Neuronal stem cell (in vitro differentiated cells): ENCODE measurements at regions not wholly inside any gene's neighbourhood (a gene's known extent, or its start where the extent isn't known, plus 50 kb on each side); places are given as distances from the start of the nearest gene placed in this dataset.

Source experiments
- DNase-seq: peaks from one replicate; pipeline ENCODE4 v3.0.0-alpha.2; 2013; ENCODE audit warnings: low spot score
- H2AFZ ChIP-seq: one replicate; pipeline ENCODE4 v1.6.1; 2013; ENCODE audit warnings: mild to moderate bottlenecking, low read length, inconsistent platforms
- H2AK5ac ChIP-seq: 2 replicates; pipeline ENCODE4 v1.6.1; 2013; ENCODE audit warnings: low read depth, mild to moderate bottlenecking, inconsistent platforms, low read length, moderate library complexity, mixed read lengths
- H2BK120ac ChIP-seq: 2 replicates; pipeline ENCODE4 v1.6.1; 2013; ENCODE audit warnings: low read depth, mild to moderate bottlenecking, inconsistent platforms, low read length, moderate library complexity, mixed read lengths
- H2BK12ac ChIP-seq: one replicate; pipeline ENCODE4 v1.6.1; 2013; ENCODE audit warnings: low read length, inconsistent platforms
- H2BK15ac ChIP-seq: 2 replicates; pipeline ENCODE4 v1.6.1; 2013; ENCODE audit warnings: mild to moderate bottlenecking, low read length, inconsistent platforms, mixed read lengths
- H2BK5ac ChIP-seq: one replicate; pipeline ENCODE4 v1.6.1; 2013; ENCODE audit warnings: inconsistent platforms, mild to moderate bottlenecking, low read length, moderate library complexity
- H3K14ac ChIP-seq: one replicate; pipeline ENCODE4 v1.6.1; 2013; ENCODE audit warnings: low read length, inconsistent platforms
- H3K18ac ChIP-seq: 2 replicates; pipeline ENCODE4 v1.6.1; 2013; ENCODE audit warnings: low read length, inconsistent platforms
- H3K23ac ChIP-seq: 2 replicates; pipeline ENCODE4 v1.6.1; 2013; ENCODE audit warnings: low read depth, mild to moderate bottlenecking, mixed read lengths, low read length, inconsistent platforms; ENCODE audit not compliant: poor library complexity
- H3K27ac ChIP-seq: replicated peaks from 3 replicates; pipeline ENCODE4 v1.5.1; 2013; ENCODE audit warnings: low read length, inconsistent platforms
- H3K27me3 ChIP-seq, 3 experiments: 2 replicates each; pipeline ENCODE4 v1.6.1; 2013; ENCODE audit warnings: low read length in 3 of 3, mild to moderate bottlenecking in 2 of 3, inconsistent platforms in 1 of 3, low read depth in 1 of 3, mixed read lengths in 1 of 3, moderate library complexity in 1 of 3; ENCODE audit not compliant: control insufficient read depth in 3 of 3, insufficient read depth in 3 of 3
- H3K36me3 ChIP-seq, 2 donors: replicated peaks in 1 of 2; 2 replicates each; pipeline ENCODE4 v1.6.1; 2013; ENCODE audit warnings: low read length in 2 of 2; ENCODE audit not compliant: control insufficient read depth in 2 of 2, insufficient read depth in 2 of 2
- H3K4ac ChIP-seq: 2 replicates; pipeline ENCODE4 v1.6.1; 2013; ENCODE audit warnings: inconsistent platforms, mild to moderate bottlenecking, low read length, moderate library complexity
- H3K4me1 ChIP-seq, 2 donors: 1 replicate in 1 of 2; 2 replicates in 1 of 2; pipeline ENCODE4 v1.6.1; 2013; ENCODE audit warnings: low read length in 2 of 2, low read depth in 1 of 2; ENCODE audit not compliant: control insufficient read depth in 2 of 2, insufficient read depth in 1 of 2
- H3K4me2 ChIP-seq: one replicate; pipeline ENCODE4 v1.6.1; 2013; ENCODE audit warnings: mild to moderate bottlenecking, low read length, inconsistent platforms; ENCODE audit not compliant: insufficient read depth, poor library complexity, severe bottlenecking
- H3K4me3 ChIP-seq, 2 donors: 2 replicates each; pipeline ENCODE4 v1.5.1; 2013; ENCODE audit warnings: low read length in 2 of 2, mild to moderate bottlenecking in 2 of 2, inconsistent platforms in 1 of 2, moderate library complexity in 1 of 2
- H3K79me1 ChIP-seq: one replicate; pipeline ENCODE4 v1.6.1; 2013; ENCODE audit warnings: low read depth, mild to moderate bottlenecking, inconsistent platforms, low read length, moderate library complexity
- H3K9ac ChIP-seq: one replicate; pipeline ENCODE4 v1.6.1; 2013; ENCODE audit warnings: mild to moderate bottlenecking, low read depth, low read length, inconsistent platforms; ENCODE audit not compliant: poor library complexity
- H3K9me3 ChIP-seq, 2 donors: replicated peaks in 1 of 2; 2 replicates each; pipeline versions ENCODE3 to v1.6.1; 2013; ENCODE audit warnings: low read length in 2 of 2, mild to moderate bottlenecking in 2 of 2, inconsistent platforms in 1 of 2, low read depth in 1 of 2, mixed read lengths in 1 of 2, moderate library complexity in 1 of 2; ENCODE audit not compliant: control insufficient read depth in 2 of 2, insufficient read depth in 1 of 2
- H4K8ac ChIP-seq: one replicate; pipeline ENCODE4 v1.6.1; 2013; ENCODE audit warnings: low read depth, mild to moderate bottlenecking, inconsistent platforms, low read length, moderate library complexity
- H4K91ac ChIP-seq: one replicate; pipeline ENCODE4 v1.6.1; 2013; ENCODE audit warnings: low read length, low read depth, mild to moderate bottlenecking, inconsistent platforms; ENCODE audit not compliant: poor library complexity
- WGBS, 2 donors: extraction: QIAGEN DNeasy Blood & Tissue Kit; methylation state at CpG; one replicate each; pipeline ENCODE4 v1.1.7; 2013; ENCODE audit warnings: missing lambda C conversion rate in 2 of 2, mixed read lengths in 1 of 2; ENCODE audit not compliant: insufficient read length in 2 of 2, insufficient replicate concordance in 1 of 2; ENCODE audit errors: extremely low coverage in 2 of 2; 5-methylcytosine and 5-hydroxymethylcytosine counted together

- H4K91ac ChIP-seq, result no peak overlapping the region
- H4K8ac ChIP-seq, result no peak overlapping the region
- H2AFZ ChIP-seq, result no peak overlapping the region
- peaks cover 0 to 4% of the 10 kb centered on the region in 2 donors for H3K4me1 ChIP-seq
- no peak overlapping the region for H3K9ac ChIP-seq
- no peak overlapping the region for H3K4ac ChIP-seq
- H3K4me3 ChIP-seq, result no peak overlapping the region
- no peak overlapping the region for H3K27ac ChIP-seq
- DNase-seq, result no peak
- H3K27me3 ChIP-seq, result no peaks in the 10 kb centered on the region
- H3K23ac ChIP-seq, result no peak overlapping the region
- no peak overlapping the region for H3K18ac ChIP-seq
- no peak overlapping the region for H2BK15ac ChIP-seq
- no peak overlapping the region for H2BK5ac ChIP-seq
- H2BK120ac ChIP-seq, result no peak overlapping the region
- no peak overlapping the region for H3K4me2 ChIP-seq
- H3K36me3 ChIP-seq, result no peaks in the 10 kb centered on the region
- H2BK12ac ChIP-seq, result no peak overlapping the region
- H3K79me1 ChIP-seq, result no peaks in the 10 kb centered on the region
- no peak overlapping the region for H3K14ac ChIP-seq
- H2AK5ac ChIP-seq, result no peak overlapping the region
- peaks cover 0 to 4% of the 10 kb centered on the region in 2 donors for H3K9me3 ChIP-seq
- no CpG with 5 or more reads among the region's 2 CpGs for WGBS, 2 donors
Observed at GRCh38 chr12:30135776-30136175, 352.0 kb upstream of the TMTC1 start.

- H4K8ac ChIP-seq, result no peak overlapping the region
- no CpG with 5 or more reads among the region's 8 CpGs for WGBS, 2 donors
- no peak overlapping the region for H3K9ac ChIP-seq
- no peaks in the 10 kb centered on the region for H3K79me1 ChIP-seq
- H3K4ac ChIP-seq, result no peak overlapping the region
- no peaks in the 10 kb centered on the region for H3K36me3 ChIP-seq
- no peak for DNase-seq
- H2BK5ac ChIP-seq, result no peak overlapping the region
- H3K27ac ChIP-seq, result no peak overlapping the region
- peaks cover 0 to 4% of the 10 kb centered on the region in 2 donors for H3K4me1 ChIP-seq
- no peak overlapping the region for H2BK120ac ChIP-seq
- H3K23ac ChIP-seq, result no peak overlapping the region
- no peak overlapping the region for H2BK12ac ChIP-seq
- no peak overlapping the region for H3K4me3 ChIP-seq
- H3K4me2 ChIP-seq, result no peak overlapping the region
- no peak overlapping the region for H4K91ac ChIP-seq
- no peak overlapping the region for H3K14ac ChIP-seq
- H3K9me3 ChIP-seq, result no peaks in the 10 kb centered on the region
- no peak overlapping the region for H3K18ac ChIP-seq
- H2AK5ac ChIP-seq, result no peak overlapping the region
- H2BK15ac ChIP-seq, result no peak overlapping the region
- H3K27me3 ChIP-seq, result no peaks in the 10 kb centered on the region
- H2AFZ ChIP-seq, result no peak overlapping the region
Observed at GRCh38 chr12:30134229-30134628, 350.5 kb upstream of the TMTC1 start.

- Histone ChIP-seq H3K4me2 (no peak overlapping the region), H3K79me1 (no peaks in the 10 kb centered on the region), H3K4ac (no peak overlapping the region), H4K91ac (no peak overlapping the region), H2BK5ac (no peak overlapping the region), H3K9ac (no peak overlapping the region), H3K9me3 (no peaks in the 10 kb centered on the region), H3K27ac (no peak overlapping the region), H2BK120ac (no peak overlapping the region), H3K14ac (no peak overlapping the region), H3K4me3 (no peak overlapping the region), H2BK15ac (no peak overlapping the region), H2AK5ac (no peak overlapping the region), H3K36me3 (no peaks in the 10 kb centered on the region), H2BK12ac (no peak overlapping the region), H2AFZ (no peak overlapping the region), H3K18ac (no peak overlapping the region), H3K4me1 (no peaks in the 10 kb centered on the region), H4K8ac (no peak overlapping the region), H3K27me3 (peaks cover 0 to 2% (median 0%) of the 10 kb centered on the region in 3 experiments), H3K23ac (no peak overlapping the region)
- DNase-seq, result no peak
- WGBS, 2 donors, result no CpG with 5 or more reads among the region's 3 CpGs
Observed at GRCh38 chr12:30126944-30127343, 343.2 kb upstream of the TMTC1 start.

- Histone ChIP-seq H2BK15ac (no peak overlapping the region), H2AFZ (no peak overlapping the region), H2AK5ac (no peak overlapping the region), H3K9me3 (no peaks in the 10 kb centered on the region), H3K4me3 (no peak overlapping the region), H3K4ac (no peak overlapping the region), H3K23ac (no peak overlapping the region), H3K4me1 (no peaks in the 10 kb centered on the region), H3K18ac (no peak overlapping the region), H4K91ac (no peak overlapping the region), H3K27me3 (peaks cover 0 to 2% (median 0%) of the 10 kb centered on the region in 3 experiments), H3K36me3 (no peaks in the 10 kb centered on the region), H3K27ac (no peak overlapping the region), H3K14ac (no peak overlapping the region), H4K8ac (no peak overlapping the region), H3K9ac (no peak overlapping the region), H2BK12ac (no peak overlapping the region), H3K4me2 (no peak overlapping the region), H2BK120ac (no peak overlapping the region), H3K79me1 (no peaks in the 10 kb centered on the region), H2BK5ac (no peak overlapping the region)
- no CpG with 5 or more reads among the region's 1 CpG for WGBS, 2 donors
- DNase-seq, result no peak
Observed at GRCh38 chr12:30120522-30120921, 336.8 kb upstream of the TMTC1 start.
